PC-3 (cell line): ENCODE measurements at regions not wholly inside any gene's neighbourhood (a gene's known extent, or its start where the extent isn't known, plus 50 kb on each side); places are given as distances from the start of the nearest gene placed in this dataset.
A peak's percentile ranks its signal among the peaks of the same experiment; 100 is the strongest.

Experiments
- ATAC-seq: fragments of 200-7000 bp; cut with Tn5 transposase; 2 replicates; pipeline ENCODE4 v1.9.1; 2020; ENCODE audit warnings: mild to moderate bottlenecking, moderate library complexity
- BruUV-seq: library from RNA; stranded (reverse); fragments of 400-500 nt; replicated peaks from 2 replicates; lab custom pipeline; 2021; lab: Mats Ljungman, UMichigan
- CTCF ChIA-PET: fragments of 300-600 bp; sonication (Branson Sonifier 250); formaldehyde crosslinking; loops from one replicate; lab custom pipeline; 2022; ENCODE audit warnings: antibody characterized with exemption; lab: Charles Lee
- POLR2A ChIA-PET: fragments of 300-600 bp; sonication (Branson Sonifier 250); formaldehyde crosslinking; loops from one replicate; lab custom pipeline; 2022; ENCODE audit warnings: antibody characterized with exemption; ENCODE audit not compliant: unreplicated experiment; lab: Charles Lee
- DNase-seq: peaks from one replicate; pipeline ENCODE4 v3.0.0-alpha.2; 2015
- H2AFZ ChIP-seq: fragments of 300-600 bp; sonication (generic); 2 replicates; pipeline ENCODE4 v1.6.0; 2016; ENCODE audit warnings: antibody characterized with exemption, low read length
- H3F3A ChIP-seq: fragments of 300-600 bp; sonication (generic); one replicate; pipeline ENCODE4 v1.6.0; 2017; ENCODE audit warnings: antibody characterized with exemption, low read length, control low read depth, mild to moderate bottlenecking; ENCODE audit not compliant: unreplicated experiment
- H3K27ac ChIP-seq: fragments of 300-600 bp; sonication (generic); 2 replicates; pipeline ENCODE4 v1.5.1; 2016; ENCODE audit warnings: mild to moderate bottlenecking, low read length
- H3K27me3 ChIP-seq: fragments of 300-600 bp; sonication (generic); 2 replicates; pipeline ENCODE4 v1.6.1; 2016; ENCODE audit warnings: low read length, mixed read lengths
- H3K36me3 ChIP-seq: fragments of 300-600 bp; sonication (generic); 2 replicates; pipeline ENCODE4 v1.6.1; 2016; ENCODE audit warnings: low read depth, mixed run types, low read length, mixed read lengths
- H3K4me1 ChIP-seq: fragments of 300-600 bp; sonication (generic); 2 replicates; pipeline ENCODE4 v1.5.1; 2016; ENCODE audit warnings: low read length; ENCODE audit not compliant: insufficient read depth
- H3K4me2 ChIP-seq: fragments of 300-600 bp; sonication (generic); 2 replicates; pipeline ENCODE4 v1.6.0; 2016; ENCODE audit warnings: low read length
- H3K4me3 ChIP-seq: fragments of 300-600 bp; sonication (generic); 2 replicates; pipeline ENCODE4 v1.5.1; 2016; ENCODE audit warnings: mild to moderate bottlenecking, low read length, mixed read lengths
- H3K79me2 ChIP-seq: fragments of 300-600 bp; sonication (generic); 2 replicates; pipeline ENCODE4 v1.6.1; 2017; ENCODE audit warnings: low read length, mixed read lengths
- H3K9ac ChIP-seq: fragments of 300-600 bp; sonication (generic); 2 replicates; pipeline ENCODE4 v1.6.0; 2016; ENCODE audit warnings: mild to moderate bottlenecking, low read length
- H3K9me2 ChIP-seq: fragments of 300-600 bp; sonication (generic); replicated peaks from 2 replicates; pipeline ENCODE4 v1.6.1; 2016; ENCODE audit warnings: mixed run types, low read length, mixed read lengths
- H3K9me3 ChIP-seq: fragments of 300-600 bp; sonication (generic); 2 replicates; pipeline ENCODE4 v1.6.1; 2016; ENCODE audit warnings: low read length, mixed read lengths
- H4K20me1 ChIP-seq: fragments of 300-600 bp; sonication (generic); 2 replicates; pipeline ENCODE4 v1.6.1; 2016; ENCODE audit warnings: low read length, mixed read lengths
- CTCF ChIP-seq: fragments of 300-600 bp; sonication (generic); conservative IDR thresholded peaks from 2 replicates; pipeline ENCODE4 v1.5.1; 2017; ENCODE audit warnings: antibody characterized with exemption, low read depth, mild to moderate bottlenecking, low read length
- EZH2 ChIP-seq: fragments of 300-600 bp; sonication (generic); IDR thresholded peaks from one replicate; pipeline ENCODE4 v1.6.1; 2017; ENCODE audit warnings: antibody characterized with exemption, mild to moderate bottlenecking, low read length; ENCODE audit not compliant: unreplicated experiment
- EZH2phosphoT487 ChIP-seq: fragments of 300-600 bp; sonication (generic); IDR thresholded peaks from 2 replicates; pipeline ENCODE4 v1.6.1; 2018; ENCODE audit warnings: mild to moderate bottlenecking, antibody characterized with exemption, low read length, borderline replicate concordance
- intact Hi-C: fragments of 100-400 bp; cut with micrococcal nuclease; formaldehyde crosslinking; loops from 2 replicates; pipeline ENCODE4 v1.9.0; 2023

- no peaks in the 10 kb centered on the region for H3K9me3 ChIP-seq
- H4K20me1 ChIP-seq, result no peaks in the 10 kb centered on the region
- no peaks in the 10 kb centered on the region for H3K79me2 ChIP-seq
- TF ChIP-seq EZH2phosphoT487 (no peak), EZH2 (no peak)
- DNase-seq, result no peak
- POLR2A ChIA-PET, result no interaction called here
- peaks cover 23% of the 10 kb centered on the region for H3K4me1 ChIP-seq
- H3K4me3 ChIP-seq, result no peak overlapping the region
- H3K36me3 ChIP-seq, result no peaks in the 10 kb centered on the region
- BruUV-seq, result no TSS peak
- no peak for ATAC-seq
- H3K27ac ChIP-seq, result no peak overlapping the region
- intact Hi-C loops, result no loop called here
- no peak overlapping the region for H2AFZ ChIP-seq
- no peak overlapping the region for H3K4me2 ChIP-seq
- no peaks in the 10 kb centered on the region for H3K9me2 ChIP-seq
- no peak overlapping the region for H3K9ac ChIP-seq
- CTCF ChIA-PET, result no interaction called here
- H3K27me3 ChIP-seq, result no peaks in the 10 kb centered on the region
- no peaks in the 10 kb centered on the region for H3F3A ChIP-seq
Measured at GRCh38 chr22:22106855-22107254, 124.3 kb upstream of the TOP3B start.

DNA sequence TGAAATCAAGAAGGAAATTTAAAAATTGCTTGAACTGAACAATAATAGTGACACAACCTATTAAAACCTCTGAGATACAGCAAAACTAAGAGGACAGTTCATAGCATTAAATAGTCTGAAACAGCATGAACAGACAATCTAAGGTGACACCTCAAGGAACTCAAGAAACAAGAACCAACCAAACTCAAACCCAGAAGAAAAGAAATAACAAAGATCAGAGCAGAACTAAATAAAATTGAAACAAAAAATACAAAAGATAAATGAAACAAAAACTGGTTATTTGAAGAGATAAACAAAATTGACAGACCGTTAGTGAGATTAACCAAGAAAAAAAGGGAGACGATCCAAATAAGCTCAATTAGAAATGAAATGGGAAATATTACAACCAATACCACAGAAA is 122.8 kb upstream of the TOP3B start:
- TF ChIP-seq CTCF, result no peak
- TF ChIP-seq EZH2, result no peak
- no peak for TF ChIP-seq EZH2phosphoT487
- Histone ChIP-seq H3K4me2 (no peak overlapping the region), H3K9me2 (no peaks in the 10 kb centered on the region), H3K4me1 (peaks cover 9% of the 10 kb centered on the region), H2AFZ (no peak overlapping the region), H3K9ac (no peak overlapping the region), H3K9me3 (no peaks in the 10 kb centered on the region), H3K27ac (no peak overlapping the region), H3F3A (no peaks in the 10 kb centered on the region), H4K20me1 (no peaks in the 10 kb centered on the region), H3K79me2 (no peaks in the 10 kb centered on the region), H3K36me3 (no peaks in the 10 kb centered on the region), H3K4me3 (no peak overlapping the region), H3K27me3 (no peaks in the 10 kb centered on the region)
- ChIA-PET POLR2A (no interaction called here), CTCF (no interaction called here)
- ATAC-seq (no peak), DNase-seq (no peak)
- BruUV-seq, result no TSS peak
- intact Hi-C loops, result no loop called here

GRCh38 chr22:22103078-22103875 is 120.7 kb upstream of the TOP3B start:
- Histone ChIP-seq H3K9me2 (no peaks in the 10 kb centered on the region), H3K4me2 (no peak overlapping the region), H3K9ac (no peak overlapping the region), H3K36me3 (no peaks in the 10 kb centered on the region), H3K79me2 (no peaks in the 10 kb centered on the region), H3F3A (no peaks in the 10 kb centered on the region), H3K9me3 (no peaks in the 10 kb centered on the region), H4K20me1 (no peaks in the 10 kb centered on the region), H3K4me1 (no peaks in the 10 kb centered on the region), H3K27ac (no peak overlapping the region), H2AFZ (no peak overlapping the region), H3K27me3 (no peaks in the 10 kb centered on the region), H3K4me3 (no peak overlapping the region)
- DNase-seq (peak; percentile 11), ATAC-seq (no peak)
- BruUV-seq, result no TSS peak
- intact Hi-C loops, result no loop called here
- ChIA-PET CTCF (interaction anchor here (0.5 kb wide), 1 partner anchor 1685 kb away, joined by 5 read pairs; no protein-coding TSS in a partner anchor), POLR2A (no interaction called here)
- TF ChIP-seq EZH2phosphoT487 (no peak), CTCF (peak; percentile 48)
